ENCODE measurements at regions not wholly inside any gene's neighbourhood (a gene's known extent, or its start where the extent isn't known, plus 50 kb on each side); places are given as distances from the start of the nearest gene placed in this dataset.
"Not testable (repeated sequence)": the region's sequence is repeated elsewhere in the genome, so short reads cannot be mapped to it uniquely, and the experiment has no call there.

DNA sequence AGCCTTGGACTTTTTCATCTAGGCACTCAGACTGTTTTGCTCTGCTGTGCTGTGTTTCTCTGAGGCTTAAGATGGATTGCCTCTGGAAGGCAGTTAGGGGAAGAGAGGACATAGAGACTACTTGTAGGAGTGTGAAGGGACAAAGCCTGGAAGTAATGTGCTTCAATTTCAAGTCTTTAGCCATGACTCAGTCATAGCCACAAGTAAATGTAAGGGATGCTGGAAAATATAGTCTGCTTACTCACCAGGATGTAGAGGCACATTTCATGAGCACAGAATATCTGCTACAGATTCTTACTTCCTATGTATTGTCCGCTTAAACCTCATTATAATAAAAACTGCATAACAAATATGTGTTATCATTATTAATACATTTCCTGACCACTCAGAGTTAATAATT is 794.3 kb upstream of the NOVA1 start:
- DNase-seq: no peak

DNA sequence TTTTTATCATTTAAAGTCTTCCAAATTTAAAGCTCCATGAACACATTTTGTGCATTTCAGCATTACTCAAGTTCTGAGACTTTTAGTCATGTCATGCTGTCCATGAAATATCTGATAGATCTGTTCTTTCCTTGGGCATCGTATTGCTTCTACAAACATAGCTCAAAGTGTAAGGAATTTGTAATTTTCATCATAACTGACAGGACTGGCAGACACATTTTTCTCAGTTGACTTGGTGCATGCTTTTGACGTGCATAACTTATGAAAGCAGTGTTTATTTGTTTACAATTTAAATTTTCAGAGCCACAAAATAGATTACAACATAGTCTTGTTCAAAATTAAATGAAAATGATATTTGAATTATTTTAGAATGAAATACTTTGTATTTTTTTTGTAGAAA is 812.1 kb upstream of the NOVA1 start:
- no peak for DNase-seq

- peak; percentile 25 for DNase-seq
Measured at GRCh38 chr14:27410981-27411380, 813.1 kb upstream of the NOVA1 start.

DNA sequence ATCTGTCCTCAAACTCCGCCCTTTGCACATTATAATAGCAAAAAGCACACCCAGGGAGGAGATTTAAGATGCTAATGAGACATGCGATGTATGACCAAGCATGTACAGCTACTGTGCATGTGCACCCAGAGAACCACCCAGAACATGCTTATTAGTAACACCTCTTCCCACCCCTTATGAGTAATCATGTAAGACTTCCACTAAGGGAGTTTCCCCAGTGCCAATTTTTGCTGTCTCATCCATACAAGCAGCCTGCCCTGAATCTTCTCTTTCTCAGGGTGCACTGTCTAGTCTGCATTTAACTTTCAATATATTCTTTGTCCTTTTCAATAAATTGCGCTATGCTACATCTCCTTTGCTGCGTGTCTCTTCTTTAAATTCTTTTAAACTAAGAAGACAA is 830.0 kb upstream of the NOVA1 start:
- no peak for DNase-seq

DNA sequence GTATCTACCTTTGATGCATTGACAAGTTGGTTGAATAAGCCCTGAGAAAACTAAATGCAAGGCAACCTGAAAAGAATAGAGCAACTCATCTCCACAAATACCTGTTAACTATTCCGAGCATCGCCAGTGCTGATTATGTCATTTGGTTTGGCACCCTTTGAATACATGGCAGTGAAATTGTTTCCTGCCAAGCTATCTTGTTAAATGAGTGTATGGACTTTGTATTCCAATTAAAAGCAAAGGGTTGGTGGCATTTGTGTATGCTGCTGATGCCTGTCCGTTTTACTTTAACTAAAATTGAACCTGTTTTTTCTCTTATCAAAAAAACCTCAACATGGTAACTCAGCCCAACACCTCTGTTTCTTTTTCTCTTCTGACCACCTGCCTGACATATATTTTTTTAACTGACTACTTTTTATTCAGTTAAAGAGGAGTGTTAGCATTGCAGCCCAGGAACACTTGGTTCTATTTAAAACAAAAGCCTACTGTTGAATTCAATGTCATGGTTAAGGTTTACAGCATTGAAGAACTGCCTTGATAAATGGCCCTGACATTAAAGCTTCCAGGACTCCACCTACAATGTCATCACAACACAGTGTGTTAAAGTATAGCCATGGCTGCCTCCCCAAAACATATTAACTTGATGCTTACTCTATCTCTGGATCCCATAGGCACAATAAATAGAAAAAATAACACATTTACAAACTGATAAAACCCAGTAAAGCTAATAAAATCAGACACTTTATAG is 838.3 kb upstream of the NOVA1 start:
- DNase-seq: no peak

GRCh38 chr14:27484633-27485032 is 886.8 kb upstream of the NOVA1 start:
- no peak for DNase-seq

DNA sequence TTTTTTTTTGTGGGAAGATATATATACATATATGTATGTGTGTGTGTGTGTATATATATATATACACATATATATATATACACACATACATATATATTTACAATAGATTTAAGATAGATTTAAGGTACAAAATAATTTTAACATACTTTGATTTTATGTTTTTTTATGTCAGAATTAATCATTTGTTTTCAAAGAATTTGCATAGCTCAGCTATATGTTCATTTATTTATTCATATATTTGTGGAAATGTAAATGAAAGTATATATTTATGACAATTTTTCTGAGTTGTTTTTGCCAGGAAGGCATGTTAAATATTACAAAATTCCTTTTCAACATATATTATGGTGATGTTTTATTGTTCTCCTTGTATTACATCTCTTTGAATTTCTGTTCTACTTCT is 887.4 kb upstream of the NOVA1 start:
- DNase-seq: no peak

GRCh38 chr14:27506272-27506671 is 908.4 kb upstream of the NOVA1 start:
- no peak for DNase-seq

DNA sequence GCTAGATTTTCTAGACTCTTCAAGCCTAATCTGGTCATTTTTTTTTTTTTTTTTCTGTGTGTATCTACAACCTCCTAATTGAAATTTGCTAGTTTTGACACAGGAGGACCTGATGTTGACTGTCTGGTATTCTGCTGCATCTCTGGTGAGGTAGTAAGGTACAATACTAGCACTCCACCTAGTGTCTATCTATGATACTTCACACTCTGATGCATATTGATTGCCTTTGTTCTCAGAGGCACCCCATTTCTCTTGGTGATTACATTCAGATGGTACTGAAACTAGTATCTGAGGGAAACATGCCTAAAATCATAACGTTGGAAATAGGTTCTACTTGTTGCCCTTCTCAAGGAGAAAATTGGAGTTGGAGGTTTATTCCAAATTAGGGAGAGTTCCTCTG is 930.5 kb upstream of the NOVA1 start:
- DNase-seq: no peak

- no peak for DNase-seq
Measured at GRCh38 chr14:27536748-27537147, 938.9 kb upstream of the NOVA1 start.

DNA sequence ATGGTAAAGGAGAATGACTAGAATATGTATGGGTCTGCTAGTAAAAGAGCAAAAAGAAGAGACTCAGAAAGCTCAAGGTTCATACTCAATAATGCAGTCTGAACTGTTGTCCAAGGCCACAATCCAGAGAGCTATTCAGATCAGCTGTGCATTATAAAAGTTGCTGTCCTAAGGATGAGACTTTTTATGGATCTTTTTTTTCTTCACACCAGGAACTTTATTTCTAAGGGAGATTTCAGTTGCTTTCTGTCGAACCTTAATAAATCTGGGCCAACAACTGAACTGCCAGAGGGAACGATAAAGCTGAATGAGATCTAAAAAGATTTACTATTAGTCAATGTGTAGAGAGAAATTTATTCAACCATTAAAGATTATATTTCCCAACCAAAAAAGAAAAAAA is 948.3 kb upstream of the NOVA1 start:
- DNase-seq: no peak

DNA sequence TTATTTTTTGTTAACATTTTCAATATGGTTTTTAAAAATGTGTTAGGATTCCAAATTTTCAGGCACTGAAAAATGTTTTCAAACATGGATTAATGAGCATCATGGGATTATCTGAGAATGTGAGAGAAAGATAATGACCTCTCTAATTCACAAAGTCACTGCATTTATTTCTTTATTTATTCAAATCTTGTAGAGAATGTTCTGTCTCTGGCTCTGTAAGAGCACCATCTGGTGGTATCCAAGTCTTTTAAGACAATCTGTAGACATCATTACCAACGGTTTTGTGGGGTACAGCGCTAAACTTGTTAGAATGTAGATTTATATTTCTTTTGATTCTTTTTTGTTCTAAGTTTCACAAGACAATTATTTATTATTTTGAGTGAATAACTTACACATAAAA is 956.0 kb upstream of the NOVA1 start:
- DNase-seq: no peak

- DNase-seq: no peak
Measured at GRCh38 chr14:27557445-27557844, 959.6 kb upstream of the NOVA1 start.

- no peak for DNase-seq
Measured at GRCh38 chr14:27559848-27560247, 962.0 kb upstream of the NOVA1 start.

DNA sequence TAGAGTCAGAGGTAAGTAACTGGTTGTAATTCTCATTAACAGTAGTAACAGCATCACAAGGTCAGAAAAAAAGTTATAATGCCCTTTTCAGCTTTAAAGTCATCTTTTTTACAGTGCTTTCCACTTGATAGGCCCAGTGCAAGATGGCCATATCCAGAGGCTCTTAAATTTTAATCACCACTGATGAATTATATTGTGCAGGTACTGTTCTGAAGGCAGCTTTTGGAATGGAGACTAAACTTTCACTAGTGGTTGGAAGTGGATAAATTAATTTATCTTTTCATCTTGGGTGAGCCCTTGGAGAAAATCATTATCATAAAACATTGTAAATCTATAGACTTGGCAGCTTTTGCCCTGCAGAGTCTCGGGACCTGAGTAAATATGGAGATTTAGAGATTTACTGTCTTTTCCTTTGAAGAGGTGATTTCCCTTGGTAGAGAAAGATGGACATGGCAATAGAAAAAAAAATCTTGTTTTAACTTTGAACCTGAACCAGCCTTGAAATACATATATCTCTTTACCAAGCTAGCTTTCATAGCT is 969.1 kb upstream of the NOVA1 start:
- no peak for DNase-seq

DNA sequence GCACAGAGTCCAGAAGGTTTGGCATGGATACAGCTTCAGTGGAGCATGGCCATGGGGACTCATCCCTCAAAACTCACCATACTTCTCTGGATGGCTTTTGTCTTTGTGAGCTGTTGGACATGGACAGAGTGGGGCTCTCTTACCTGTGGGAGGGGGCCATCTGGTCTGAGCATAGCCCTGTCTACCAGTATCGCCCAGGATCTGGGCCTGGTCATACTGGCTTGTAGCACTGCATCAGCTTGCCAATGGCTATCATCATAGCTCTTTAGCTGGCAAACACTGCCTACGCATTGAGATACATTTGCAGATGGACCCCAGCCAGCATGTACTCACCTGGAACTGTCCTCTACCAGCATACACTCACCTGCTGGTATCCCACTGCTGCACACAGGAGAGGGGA is 975.2 kb upstream of the NOVA1 start:
- no peak for DNase-seq

DNA sequence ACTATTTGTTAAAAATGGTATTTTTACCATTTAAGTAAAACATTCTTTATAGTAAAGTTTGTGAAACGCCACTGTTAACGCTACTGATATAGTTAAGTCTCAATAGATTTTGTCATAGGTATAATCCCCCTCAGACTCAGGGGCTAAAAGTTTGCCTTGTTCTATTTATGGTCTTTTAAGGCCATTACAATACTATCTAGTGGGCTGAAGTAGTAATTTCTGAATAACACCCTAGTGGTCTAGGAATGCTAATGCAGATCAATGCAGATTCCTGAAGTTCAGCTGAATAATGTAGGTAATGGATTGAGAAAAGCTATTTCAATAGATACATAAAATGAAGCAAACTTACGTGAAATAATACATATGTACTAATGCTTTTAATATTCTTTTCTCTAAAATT is 989.3 kb upstream of the NOVA1 start:
- no peak for DNase-seq

GRCh38 chr14:27605282-27605681 is 1007.4 kb upstream of the NOVA1 start:
- DNase-seq: peak; percentile 34

GRCh38 chr14:27608377-27608776 is 1010.5 kb upstream of the NOVA1 start:
- DNase-seq: no peak

DNA sequence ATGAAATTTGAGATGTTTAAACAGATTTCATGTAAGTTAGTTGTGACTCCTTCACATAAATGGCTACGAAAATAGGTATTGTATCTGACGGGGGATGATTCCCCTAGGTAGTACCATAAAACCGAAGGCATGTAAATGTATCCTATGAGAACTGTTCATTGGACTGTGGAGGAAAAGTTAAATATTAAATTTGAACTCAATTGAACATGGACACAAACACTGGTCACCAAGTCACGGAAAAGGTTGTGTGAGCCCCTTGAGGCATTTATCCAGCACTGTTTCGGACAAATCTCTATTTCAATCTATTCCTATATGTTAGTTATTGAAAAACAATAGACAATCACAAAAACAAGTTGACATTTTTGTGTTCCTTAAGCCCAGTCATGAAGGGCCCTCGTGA is 1014.3 kb upstream of the NOVA1 start:
- no peak for DNase-seq

DNA sequence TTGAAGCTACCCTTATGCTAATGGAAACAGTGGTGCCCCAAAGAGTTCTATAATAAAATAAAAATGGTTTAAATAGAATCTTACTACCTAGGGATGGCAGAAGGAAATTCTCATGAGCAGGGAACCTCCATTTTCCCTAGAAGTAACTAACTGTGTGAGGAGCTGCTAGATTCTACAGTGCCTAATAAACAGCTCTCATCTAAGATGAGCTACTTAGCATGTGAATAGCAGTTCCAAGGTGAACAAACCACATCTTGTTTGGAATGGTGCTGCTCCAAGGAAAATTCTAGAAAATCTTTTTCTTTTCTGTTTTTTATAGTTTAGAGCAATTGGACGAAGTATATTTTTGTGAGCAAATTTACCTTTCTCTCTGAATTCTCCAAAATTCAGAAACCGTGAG is 1015.3 kb upstream of the NOVA1 start:
- DNase-seq: no peak

- DNase-seq: no peak
Measured at GRCh38 chr14:27623782-27624181, 1025.9 kb upstream of the NOVA1 start.

- no peak for DNase-seq
Measured at GRCh38 chr14:27634056-27634970, 1036.5 kb upstream of the NOVA1 start.

GRCh38 chr14:27640688-27641087 is 1042.9 kb upstream of the NOVA1 start:
- not testable (repeated sequence) for DNase-seq
